H9 (cell line): ENCODE measurements at regions not wholly inside any gene's neighbourhood (a gene's known extent, or its start where the extent isn't known, plus 50 kb on each side); places are given as distances from the start of the nearest gene placed in this dataset.

Source experiments
- DNase-seq: peaks from one replicate; pipeline ENCODE4 v3.0.0-alpha.2; 2017
- H2AFZ ChIP-seq: one replicate; pipeline ENCODE4 v1.6.1; 2013; ENCODE audit warnings: mild to moderate bottlenecking, low read length, control low read depth, moderate library complexity
- H2AK5ac ChIP-seq: 2 replicates; pipeline ENCODE4 v1.6.1; 2013; ENCODE audit warnings: low read length, control low read depth, mixed read lengths; ENCODE audit not compliant: insufficient read length
- H2BK120ac ChIP-seq: one replicate; pipeline ENCODE4 v1.6.1; 2013; ENCODE audit warnings: low read depth, mild to moderate bottlenecking, low read length, control low read depth, inconsistent platforms; ENCODE audit not compliant: poor library complexity, severe bottlenecking
- H2BK12ac ChIP-seq: 2 replicates; pipeline ENCODE4 v1.6.1; 2013; ENCODE audit warnings: low read length, control low read depth, mixed read lengths, low read depth; ENCODE audit not compliant: insufficient read length
- H2BK15ac ChIP-seq: 2 replicates; pipeline ENCODE4 v1.6.1; 2013; ENCODE audit warnings: low read depth, low read length, control low read depth
- H2BK20ac ChIP-seq: one replicate; pipeline ENCODE4 v1.6.1; 2013; ENCODE audit warnings: low read depth, mild to moderate bottlenecking, low read length, control low read depth, inconsistent platforms; ENCODE audit not compliant: poor library complexity, severe bottlenecking
- H2BK5ac ChIP-seq: 2 replicates; pipeline ENCODE4 v1.6.1; 2013; ENCODE audit warnings: low read length, control low read depth, mixed read lengths; ENCODE audit not compliant: insufficient read length
- H3K14ac ChIP-seq: 2 replicates; pipeline ENCODE4 v1.6.1; 2013; ENCODE audit warnings: low read length, control low read depth; ENCODE audit not compliant: insufficient read depth
- H3K18ac ChIP-seq: 2 replicates; pipeline ENCODE4 v1.6.1; 2013; ENCODE audit warnings: low read depth, mild to moderate bottlenecking, mixed read lengths, low read length, control low read depth; ENCODE audit not compliant: insufficient read length
- H3K23ac ChIP-seq: 2 replicates; pipeline ENCODE4 v1.6.1; 2013; ENCODE audit warnings: low read length, control low read depth, mixed read lengths, low read depth; ENCODE audit not compliant: insufficient read length
- H3K23me2 ChIP-seq: 2 replicates; pipeline ENCODE4 v1.6.1; 2013; ENCODE audit warnings: low read depth, mild to moderate bottlenecking, mixed read lengths, low read length, control low read depth; ENCODE audit not compliant: insufficient read length, poor library complexity, severe bottlenecking
- H3K27ac ChIP-seq: 2 replicates; pipeline ENCODE4 v1.5.1; 2013; ENCODE audit warnings: low read length, control low read depth, mixed read lengths, low read depth; ENCODE audit not compliant: insufficient read length
- H3K27me3 ChIP-seq: 2 replicates; pipeline ENCODE4 v1.6.1; 2013; ENCODE audit warnings: low read length, control low read depth, inconsistent platforms; ENCODE audit not compliant: insufficient read depth
- H3K4ac ChIP-seq: 2 replicates; pipeline ENCODE4 v1.6.1; 2013; ENCODE audit warnings: low read depth, mild to moderate bottlenecking, control low read depth, inconsistent platforms, low read length, moderate library complexity
- H3K4me1 ChIP-seq: 2 replicates; pipeline ENCODE4 v1.6.1; 2013; ENCODE audit warnings: low read length, control low read depth, inconsistent platforms; ENCODE audit not compliant: insufficient read depth
- H3K4me2 ChIP-seq: 2 replicates; pipeline ENCODE4 v1.6.1; 2013; ENCODE audit warnings: low read length, control low read depth, mixed read lengths; ENCODE audit not compliant: insufficient read length, insufficient read depth
- H3K56ac ChIP-seq: 2 replicates; pipeline ENCODE4 v1.6.1; 2013; ENCODE audit warnings: low read depth, mild to moderate bottlenecking, mixed read lengths, low read length, control low read depth; ENCODE audit not compliant: insufficient read length
- H3K79me1 ChIP-seq: 2 replicates; pipeline ENCODE4 v1.6.1; 2013; ENCODE audit warnings: low read depth, mild to moderate bottlenecking, moderate library complexity, low read length, control low read depth, inconsistent platforms; ENCODE audit not compliant: insufficient read depth, poor library complexity, severe bottlenecking
- H3K79me2 ChIP-seq: 2 replicates; pipeline ENCODE4 v1.6.1; 2013; ENCODE audit warnings: low read length, control low read depth, inconsistent platforms; ENCODE audit not compliant: insufficient read depth
- H3K9ac ChIP-seq: 2 replicates; pipeline ENCODE4 v1.6.1; 2013; ENCODE audit warnings: low read length, control low read depth, mixed read lengths; ENCODE audit not compliant: insufficient read length; ENCODE audit errors: extremely low read depth
- H3K9me3 ChIP-seq: one replicate; pipeline ENCODE4 v1.6.1; 2013; ENCODE audit warnings: low read depth, low read length, inconsistent platforms; ENCODE audit not compliant: control insufficient read depth
- H3T11ph ChIP-seq: one replicate; pipeline ENCODE4 v1.6.1; 2013; ENCODE audit warnings: mild to moderate bottlenecking, low read length, control low read depth, inconsistent platforms
- H4K20me1 ChIP-seq: one replicate; pipeline ENCODE4 v1.6.1; 2013; ENCODE audit not compliant: control insufficient read depth, insufficient read length, insufficient read depth
- H4K5ac ChIP-seq: 2 replicates; pipeline ENCODE4 v1.6.1; 2013; ENCODE audit warnings: low read depth, mild to moderate bottlenecking, mixed read lengths, low read length, control low read depth; ENCODE audit not compliant: insufficient read length
- H4K8ac ChIP-seq: replicated peaks from 2 replicates; pipeline ENCODE4 v1.6.1; 2013; ENCODE audit warnings: low read length, control low read depth, mixed read lengths, low read depth; ENCODE audit not compliant: insufficient read length
- H4K91ac ChIP-seq: 2 replicates; pipeline ENCODE4 v1.6.1; 2013; ENCODE audit warnings: low read depth, mild to moderate bottlenecking, moderate library complexity, mixed read lengths, low read length, control low read depth; ENCODE audit not compliant: insufficient read length
- H3K27ac Mint-ChIP-seq, 3 experiments: 2 replicates in 2 of 3; 3 replicates in 1 of 3; pipeline ENCODE4 v1.8.0; 2020 to 2021; ENCODE audit warnings: mixed read lengths in 3 of 3, mild to moderate bottlenecking in 1 of 3, moderate library complexity in 1 of 3
- H3K27me3 Mint-ChIP-seq: 2 replicates; pipeline ENCODE4 v1.8.0; 2021; ENCODE audit warnings: low read depth, mild to moderate bottlenecking, moderate library complexity, mixed read lengths
- H3K36me3 Mint-ChIP-seq, 3 experiments: 2 replicates in 2 of 3; 3 replicates in 1 of 3; pipeline ENCODE4 v1.8.0; 2020 to 2021; ENCODE audit warnings: low read depth in 3 of 3, mixed read lengths in 3 of 3; ENCODE audit not compliant: insufficient read depth in 1 of 3
- H3K4me1 Mint-ChIP-seq, 2 experiments: 2 replicates each; pipeline ENCODE4 v1.8.0; 2020; ENCODE audit warnings: mixed read lengths in 2 of 2
- H3K4me3 Mint-ChIP-seq, 2 experiments: 2 replicates in 1 of 2; 3 replicates in 1 of 2; pipeline ENCODE4 v1.8.0; 2020 to 2021; ENCODE audit warnings: mild to moderate bottlenecking in 2 of 2, mixed read lengths in 2 of 2, moderate library complexity in 1 of 2
- H3K9me3 Mint-ChIP-seq, 2 experiments: 2 replicates in 1 of 2; 3 replicates in 1 of 2; pipeline ENCODE4 v1.8.0; 2020; ENCODE audit warnings: mild to moderate bottlenecking in 2 of 2, mixed read lengths in 2 of 2, moderate library complexity in 1 of 2
- WGBS: extraction: QIAGEN DNeasy Blood & Tissue Kit; methylation state at CpG from one replicate; pipeline ENCODE4 v1.1.7; 2013; ENCODE audit warnings: missing lambda C conversion rate, low lambda C conversion rate, mixed read lengths; ENCODE audit not compliant: insufficient read length; ENCODE audit errors: extremely low coverage; 5-methylcytosine and 5-hydroxymethylcytosine counted together
- TF ChIP-seq, protein P1 (sequence below): fragments of 200-600 bp; sonication (generic); conservative IDR thresholded peaks from 3 replicates; pipeline ENCODE4 v1.8.0; 2021; ENCODE audit warnings: antibody characterized with exemption, mild to moderate bottlenecking

DNA sequence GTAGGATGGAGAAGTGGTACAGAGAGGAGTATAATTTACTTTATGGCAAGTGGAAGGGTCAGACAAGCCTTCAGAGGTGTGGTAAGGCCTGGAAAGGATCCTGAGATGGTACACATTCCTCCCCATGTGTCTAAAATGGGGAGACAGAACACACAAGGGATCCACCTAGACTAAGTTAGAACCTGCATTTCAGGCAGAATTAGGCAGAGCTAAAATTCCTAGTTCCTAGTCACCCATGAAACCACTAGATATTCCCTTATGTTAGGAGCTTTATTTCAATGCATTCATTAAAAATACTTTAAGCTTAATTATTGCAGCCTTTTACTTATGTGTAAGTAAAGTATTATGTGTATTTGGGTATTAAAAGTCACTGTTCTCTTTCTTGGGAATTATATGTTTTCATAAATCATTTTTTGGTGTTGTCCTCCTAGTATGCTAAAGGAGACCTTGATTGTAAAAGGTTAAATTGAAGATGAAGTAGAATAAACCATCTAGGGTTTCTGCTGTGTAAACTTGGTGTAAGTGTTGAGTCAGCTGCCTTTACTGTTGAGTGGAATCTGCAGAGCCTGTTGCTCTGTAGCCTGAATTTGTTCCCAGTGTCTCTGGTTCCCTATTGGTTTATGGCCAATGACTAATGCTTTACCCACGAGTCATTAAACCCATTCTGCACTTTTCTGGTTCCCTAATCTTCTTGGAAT is 423.2 kb downstream of the ATP23 start:
- peak overlapping the region in 1 of 3 experiments; percentile 62; a peak in 1 of 7 replicates for H3K27ac Mint-ChIP-seq
- Histone ChIP-seq H2BK120ac (no peak overlapping the region), H2AK5ac (no peak overlapping the region), H3K9me3 (no peaks in the 10 kb centered on the region), H2BK5ac (no peak overlapping the region), H4K5ac (no peak overlapping the region), H4K91ac (no peak overlapping the region), H2BK15ac (no peak overlapping the region), H2BK12ac (no peak overlapping the region), H3K23ac (no peak overlapping the region), H3K18ac (no peak overlapping the region), H3K79me2 (no peaks in the 10 kb centered on the region), H3K9ac (no peak overlapping the region), H3K27ac (no peak overlapping the region), H3K27me3 (no peaks in the 10 kb centered on the region), H3K56ac (no peak overlapping the region), H3K4ac (no peak overlapping the region), H3K4me2 (no peak overlapping the region), H4K8ac (no peak overlapping the region), H2BK20ac (no peak overlapping the region), H2AFZ (no peak overlapping the region), H3T11ph (no peak overlapping the region), H3K14ac (no peak overlapping the region), H3K4me1 (no peaks in the 10 kb centered on the region), H3K79me1 (no peaks in the 10 kb centered on the region), H3K23me2 (no peaks in the 10 kb centered on the region), H4K20me1 (no peaks in the 10 kb centered on the region)
- no peaks in the 10 kb centered on the region for H3K9me3 Mint-ChIP-seq
- DNase-seq = no peak
- no peak overlapping the region for H3K4me3 Mint-ChIP-seq
- no peaks in the 10 kb centered on the region; the same call in 1 of the 2 replicates for H3K27me3 Mint-ChIP-seq
- TF ChIP-seq, protein P1, sequence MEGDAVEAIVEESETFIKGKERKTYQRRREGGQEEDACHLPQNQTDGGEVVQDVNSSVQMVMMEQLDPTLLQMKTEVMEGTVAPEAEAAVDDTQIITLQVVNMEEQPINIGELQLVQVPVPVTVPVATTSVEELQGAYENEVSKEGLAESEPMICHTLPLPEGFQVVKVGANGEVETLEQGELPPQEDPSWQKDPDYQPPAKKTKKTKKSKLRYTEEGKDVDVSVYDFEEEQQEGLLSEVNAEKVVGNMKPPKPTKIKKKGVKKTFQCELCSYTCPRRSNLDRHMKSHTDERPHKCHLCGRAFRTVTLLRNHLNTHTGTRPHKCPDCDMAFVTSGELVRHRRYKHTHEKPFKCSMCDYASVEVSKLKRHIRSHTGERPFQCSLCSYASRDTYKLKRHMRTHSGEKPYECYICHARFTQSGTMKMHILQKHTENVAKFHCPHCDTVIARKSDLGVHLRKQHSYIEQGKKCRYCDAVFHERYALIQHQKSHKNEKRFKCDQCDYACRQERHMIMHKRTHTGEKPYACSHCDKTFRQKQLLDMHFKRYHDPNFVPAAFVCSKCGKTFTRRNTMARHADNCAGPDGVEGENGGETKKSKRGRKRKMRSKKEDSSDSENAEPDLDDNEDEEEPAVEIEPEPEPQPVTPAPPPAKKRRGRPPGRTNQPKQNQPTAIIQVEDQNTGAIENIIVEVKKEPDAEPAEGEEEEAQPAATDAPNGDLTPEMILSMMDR = no peak
- H3K36me3 Mint-ChIP-seq = no peaks in the 10 kb centered on the region
- no CpG with 5 or more reads among the region's 1 CpG for WGBS
- no peaks in the 10 kb centered on the region for H3K4me1 Mint-ChIP-seq
